HEK293 (cell line): ENCODE measurements at regions not wholly inside any gene's neighbourhood (a gene's known extent, or its start where the extent isn't known, plus 50 kb on each side); places are given as distances from the start of the nearest gene placed in this dataset.

Source experiments
- CTCF ChIA-PET: fragments of 350-600 bp; formaldehyde crosslinking; extraction: SDS; loops from one replicate; lab custom pipeline; 2021; ENCODE audit warnings: antibody characterized with exemption; lab: Yijun Ruan, JAX
- POLR2A ChIA-PET: fragments of 300-600 bp; formaldehyde crosslinking; extraction: SDS; loops from one replicate; lab custom pipeline; 2020; ENCODE audit warnings: antibody characterized with exemption, inconsistent platforms; lab: Yijun Ruan, JAX
- H3K27ac ChIP-seq: fragments of 200-500 bp; sonication (Bioruptor generic); 2 replicates; pipeline ENCODE4 v1.5.1; 2014; ENCODE audit warnings: low read depth, low read length, control low read depth, inconsistent platforms; ENCODE audit errors: extremely low read depth
- H3K36me3 ChIP-seq, 2 experiments: fragments of 200-500 bp in 1 of 2; sonication (Bioruptor generic) in 1 of 2; 1 replicate in 1 of 2; 2 replicates in 1 of 2; pipeline ENCODE4 v1.5.1; 2014 to 2017; ENCODE audit warnings: inconsistent platforms in 2 of 2, low read length in 2 of 2; ENCODE audit not compliant: control insufficient read depth in 2 of 2, insufficient read depth in 1 of 2
- H3K4me1 ChIP-seq: fragments of 200-500 bp; sonication (Bioruptor generic); 2 replicates; pipeline ENCODE4 v1.5.1; 2014; ENCODE audit warnings: mild to moderate bottlenecking, low read length, inconsistent platforms; ENCODE audit not compliant: control insufficient read depth, insufficient read depth
- H3K4me3 ChIP-seq: 2 replicates; pipeline ENCODE4 v1.5.1; 2011; ENCODE audit warnings: low read depth, mild to moderate bottlenecking, control low read depth, low read length, moderate library complexity
- H3K9me3 ChIP-seq: fragments of 200-500 bp; sonication (Bioruptor generic); 2 replicates; pipeline ENCODE4 v1.5.1; 2014; ENCODE audit warnings: low read depth, low read length, inconsistent platforms; ENCODE audit not compliant: control insufficient read depth, insufficient read depth
- HOXD13 ChIP-seq: sonication (generic); formaldehyde crosslinking; IDR thresholded peaks from 2 replicates; pipeline ENCODE4 v1.8.0; 2022; ENCODE audit warnings: missing genetic modification reagents, borderline replicate concordance
- OVOL3 ChIP-seq: fragments of 450-650 bp; formaldehyde crosslinking; IDR thresholded peaks from 2 replicates; pipeline ENCODE4 v1.5.1; 2016; ENCODE audit warnings: missing biosample characterization, missing genetic modification characterization
- SP7 ChIP-seq: fragments of 450-650 bp; formaldehyde crosslinking; IDR thresholded peaks from 2 replicates; pipeline ENCODE4 v1.5.1; 2016; ENCODE audit warnings: missing biosample characterization, missing genetic modification characterization
- ZBTB17 ChIP-seq: fragments of 450-650 bp; formaldehyde crosslinking; IDR thresholded peaks from 2 replicates; pipeline ENCODE4 v1.5.1; 2016; ENCODE audit warnings: missing biosample characterization, missing genetic modification characterization
- ZBTB21 ChIP-seq: fragments of 450-650 bp; formaldehyde crosslinking; IDR thresholded peaks from 2 replicates; pipeline ENCODE4 v1.5.1; 2017; ENCODE audit warnings: missing biosample characterization, missing genetic modification characterization
- ZNF114 ChIP-seq: fragments of 450-650 bp; formaldehyde crosslinking; IDR thresholded peaks from 2 replicates; pipeline ENCODE4 v1.5.0; 2017; ENCODE audit warnings: missing biosample characterization, missing genetic modification characterization
- ZNF148 ChIP-seq: fragments of 450-650 bp; formaldehyde crosslinking; IDR thresholded peaks from 2 replicates; pipeline ENCODE4 v1.5.0; 2017; ENCODE audit warnings: missing biosample characterization, missing genetic modification characterization, borderline replicate concordance
- ZNF175 ChIP-seq: fragments of 450-650 bp; formaldehyde crosslinking; IDR thresholded peaks from 2 replicates; pipeline ENCODE4 v1.5.1; 2016; ENCODE audit warnings: missing biosample characterization, missing genetic modification characterization
- ZNF211 ChIP-seq: fragments of 450-650 bp; formaldehyde crosslinking; IDR thresholded peaks from 2 replicates; pipeline ENCODE4 v1.5.1; 2016; ENCODE audit warnings: low read depth, missing biosample characterization, missing genetic modification characterization
- ZNF23 ChIP-seq: fragments of 450-650 bp; formaldehyde crosslinking; IDR thresholded peaks from 2 replicates; pipeline ENCODE4 v1.5.1; 2016; ENCODE audit warnings: missing biosample characterization, missing genetic modification characterization, borderline replicate concordance
- ZNF324 ChIP-seq: fragments of 450-650 bp; formaldehyde crosslinking; IDR thresholded peaks from 2 replicates; pipeline ENCODE4 v1.5.1; 2016; ENCODE audit warnings: missing biosample characterization, missing genetic modification characterization
- ZNF391 ChIP-seq: fragments of 450-650 bp; formaldehyde crosslinking; IDR thresholded peaks from 2 replicates; pipeline ENCODE4 v1.5.1; 2016; ENCODE audit warnings: low read depth, missing biosample characterization, missing genetic modification characterization, borderline replicate concordance
- ZNF426 ChIP-seq: fragments of 450-650 bp; formaldehyde crosslinking; IDR thresholded peaks from 2 replicates; pipeline ENCODE4 v1.5.1; 2017; ENCODE audit warnings: missing biosample characterization, missing genetic modification characterization, mild to moderate bottlenecking, inconsistent platforms, moderate library complexity
- ZNF501 ChIP-seq: fragments of 450-650 bp; formaldehyde crosslinking; IDR thresholded peaks from 2 replicates; pipeline ENCODE4 v1.5.1; 2016; ENCODE audit warnings: missing biosample characterization, missing genetic modification characterization
- ZNF555 ChIP-seq: fragments of 450-650 bp; formaldehyde crosslinking; conservative IDR thresholded peaks from 2 replicates; pipeline ENCODE4 v1.5.1; 2017; ENCODE audit warnings: missing biosample characterization, mild to moderate bottlenecking, missing genetic modification characterization, inconsistent platforms
- ZNF624 ChIP-seq: fragments of 450-650 bp; formaldehyde crosslinking; IDR thresholded peaks from 2 replicates; pipeline ENCODE4 v1.5.1; 2017; ENCODE audit warnings: missing biosample characterization, missing genetic modification characterization
- ZNF785 ChIP-seq: fragments of 450-650 bp; formaldehyde crosslinking; IDR thresholded peaks from 2 replicates; pipeline ENCODE4 v1.5.1; 2016; ENCODE audit warnings: missing biosample characterization, missing genetic modification characterization
- ZNF791 ChIP-seq: fragments of 450-650 bp; formaldehyde crosslinking; IDR thresholded peaks from 2 replicates; pipeline ENCODE4 v1.5.1; 2016; ENCODE audit warnings: missing biosample characterization, missing genetic modification characterization
- ZNF830 ChIP-seq: fragments of 450-650 bp; IDR thresholded peaks from 2 replicates; pipeline ENCODE4 v1.5.0; 2018; ENCODE audit warnings: missing biosample characterization, missing genetic modification characterization, low read depth, mild to moderate bottlenecking, moderate library complexity
- ZNF843 ChIP-seq: fragments of 450-650 bp; formaldehyde crosslinking; IDR thresholded peaks from 2 replicates; pipeline ENCODE4 v1.5.1; 2016; ENCODE audit warnings: missing biosample characterization, missing genetic modification characterization
- TF ChIP-seq, protein P1 (sequence below): fragments of 450-650 bp; formaldehyde crosslinking; IDR thresholded peaks from 2 replicates; pipeline ENCODE4 v1.5.1; 2017; ENCODE audit warnings: missing biosample characterization, missing genetic modification characterization

DNA sequence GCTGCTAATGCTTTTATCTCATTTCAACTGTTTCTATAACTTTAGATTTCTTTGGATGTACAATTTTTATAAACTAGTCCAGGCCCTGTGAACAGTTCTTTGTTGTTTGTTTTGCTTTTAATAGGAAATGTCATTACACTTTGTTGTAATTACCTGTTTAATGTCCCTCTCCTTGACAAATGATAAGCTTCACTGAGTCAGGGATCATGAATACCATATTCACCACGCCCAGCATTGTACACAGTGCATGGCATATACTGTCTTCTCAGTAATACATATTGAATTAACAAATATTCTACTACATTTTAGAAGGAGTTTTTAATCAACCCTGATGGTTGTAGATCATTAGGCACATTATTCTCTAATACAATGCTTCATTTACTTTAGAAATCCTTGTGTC is 1105.0 kb downstream of the MAT2B start (continued):
- no peak for TF ChIP-seq ZNF148 (tag by site-specific recombination)

DNA sequence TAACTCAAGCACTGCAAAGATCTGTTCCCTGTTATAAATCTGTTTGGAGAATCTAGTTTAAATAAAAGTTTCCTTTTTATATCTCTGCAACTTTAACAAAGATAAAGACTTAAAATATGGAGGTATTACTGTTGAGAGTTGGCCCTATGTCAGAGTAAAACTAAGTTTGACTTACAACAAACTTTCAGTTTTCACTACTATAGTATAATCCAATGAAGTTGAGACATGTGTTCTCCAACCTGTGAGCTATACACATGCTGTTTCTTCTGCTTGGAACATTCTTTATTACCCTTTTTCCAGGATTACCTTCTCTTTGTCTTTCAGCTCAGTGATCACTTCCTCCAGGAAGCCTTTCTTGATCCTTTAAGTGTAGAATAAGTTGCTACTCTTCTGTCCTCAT is 1109.3 kb downstream of the MAT2B start:
- POLR2A ChIA-PET = no interaction called here
- H3K9me3 ChIP-seq = no peaks in the 10 kb centered on the region
- H3K36me3 ChIP-seq = no peaks in the 10 kb centered on the region
- H3K27ac ChIP-seq = no peak overlapping the region
- CTCF ChIA-PET = interaction anchor here (0.5 to 0.7 kb wide), 2 partner anchors 15 to 18 kb away, joined by 3 read pairs; no protein-coding TSS in a partner anchor
- H3K4me1 ChIP-seq = no peaks in the 10 kb centered on the region
- no peak overlapping the region for H3K4me3 ChIP-seq
- TF ChIP-seq ZBTB21 (tag by site-specific recombination) (no peak), ZNF175 (no peak), ZNF391 (tag by site-specific recombination) (no peak), ZNF791 (tag by site-specific recombination) (no peak), ZNF785 (no peak), ZNF114 (no peak), ZNF843 (tag by site-specific recombination) (no peak), ZNF324 (tag by site-specific recombination) (no peak)
- TF ChIP-seq, protein P1, sequence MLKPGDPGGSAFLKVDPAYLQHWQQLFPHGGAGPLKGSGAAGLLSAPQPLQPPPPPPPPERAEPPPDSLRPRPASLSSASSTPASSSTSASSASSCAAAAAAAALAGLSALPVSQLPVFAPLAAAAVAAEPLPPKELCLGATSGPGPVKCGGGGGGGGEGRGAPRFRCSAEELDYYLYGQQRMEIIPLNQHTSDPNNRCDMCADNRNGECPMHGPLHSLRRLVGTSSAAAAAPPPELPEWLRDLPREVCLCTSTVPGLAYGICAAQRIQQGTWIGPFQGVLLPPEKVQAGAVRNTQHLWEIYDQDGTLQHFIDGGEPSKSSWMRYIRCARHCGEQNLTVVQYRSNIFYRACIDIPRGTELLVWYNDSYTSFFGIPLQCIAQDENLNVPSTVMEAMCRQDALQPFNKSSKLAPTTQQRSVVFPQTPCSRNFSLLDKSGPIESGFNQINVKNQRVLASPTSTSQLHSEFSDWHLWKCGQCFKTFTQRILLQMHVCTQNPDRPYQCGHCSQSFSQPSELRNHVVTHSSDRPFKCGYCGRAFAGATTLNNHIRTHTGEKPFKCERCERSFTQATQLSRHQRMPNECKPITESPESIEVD (tag by site-specific recombination) = no peak
- TF ChIP-seq, all 188 proteins: peak for 0

DNA sequence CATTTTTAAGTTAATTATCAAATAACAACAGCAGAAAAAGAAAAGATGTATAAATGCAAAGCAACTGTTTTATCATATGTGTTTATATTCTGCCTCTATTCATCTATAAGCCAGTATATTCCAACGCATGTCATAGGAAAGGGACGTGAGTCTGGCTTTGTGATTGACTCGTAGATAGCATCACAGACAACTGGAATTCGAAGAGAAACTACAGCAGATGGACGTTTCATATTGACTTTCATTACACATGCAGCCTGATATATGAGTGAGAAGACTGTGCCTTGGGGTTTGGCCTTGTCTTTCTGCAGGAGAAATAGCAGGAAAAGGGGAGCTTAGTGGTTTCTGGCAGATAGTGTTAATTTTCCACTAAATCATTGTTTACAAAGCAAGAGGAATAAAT is 1111.9 kb downstream of the MAT2B start:
- H3K9me3 ChIP-seq = no peaks in the 10 kb centered on the region
- ChIA-PET CTCF (no interaction called here), POLR2A (no interaction called here)
- no peak for TF ChIP-seq ZNF23 (tag by site-specific recombination)
- no peak for TF ChIP-seq ZNF830 (tag by site-specific recombination)
- TF ChIP-seq ZNF624 (tag by site-specific recombination) = no peak
- H3K4me1 ChIP-seq = no peaks in the 10 kb centered on the region
- H3K4me3 ChIP-seq = no peak overlapping the region
- H3K36me3 ChIP-seq = no peaks in the 10 kb centered on the region
- no peak overlapping the region for H3K27ac ChIP-seq

- no peak for TF ChIP-seq ZNF23 (tag by site-specific recombination)
- TF ChIP-seq ZBTB17 = no peak
- TF ChIP-seq ZNF426 (tag by site-specific recombination) = no peak
- TF ChIP-seq ZNF501 (tag by site-specific recombination) = no peak
- no peak for TF ChIP-seq SP7
- TF ChIP-seq ZNF555 = no peak
- no peak for TF ChIP-seq HOXD13 (CRISPR knock-in tag)
- no peak for TF ChIP-seq ZNF175
- no peak for TF ChIP-seq ZNF211 (tag by site-specific recombination)
- TF ChIP-seq OVOL3 (tag by site-specific recombination) = no peak
- Histone ChIP-seq H3K4me3 (no peak overlapping the region), H3K9me3 (no peaks in the 10 kb centered on the region), H3K36me3 (no peaks in the 10 kb centered on the region), H3K4me1 (no peaks in the 10 kb centered on the region), H3K27ac (no peak overlapping the region)
- CTCF ChIA-PET = no interaction called here
- POLR2A ChIA-PET = no interaction called here
Measured at GRCh38 chr5:164627021-164627420, 1121.6 kb downstream of the MAT2B start.
